ENCODE measurements at regions not wholly inside any gene's neighbourhood (a gene's known extent, or its start where the extent isn't known, plus 50 kb on each side); places are given as distances from the start of the nearest gene placed in this dataset.
"Not testable (repeated sequence)": the region's sequence is repeated elsewhere in the genome, so short reads cannot be mapped to it uniquely, and the experiment has no call there.

DNA sequence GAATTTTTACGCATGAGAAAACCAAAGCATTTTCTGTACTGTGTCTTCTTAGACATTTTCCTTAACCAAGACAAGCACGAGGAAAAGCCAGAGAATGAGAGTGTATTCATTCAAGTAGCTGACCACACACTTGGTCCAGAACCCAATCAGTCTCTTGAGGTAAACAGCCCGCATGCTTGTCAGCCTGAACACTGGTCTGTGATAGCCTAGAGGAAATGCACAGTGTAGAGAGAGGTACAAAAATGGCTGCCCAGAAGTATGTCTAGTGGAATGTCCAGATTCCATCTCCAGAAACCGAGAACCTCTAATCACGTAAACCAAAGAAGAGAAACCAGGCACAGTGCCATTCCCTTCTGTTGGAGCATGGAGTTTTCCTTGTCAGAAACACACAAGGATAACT lies 80.0 kb upstream of the SNX2 start:
- Histone ChIP-seq H3F3A (ENCODE audit: insufficient read depth, low read length) (no peaks in the 10 kb centered on the region), H3K79me2 (ENCODE audit: low read length) (no peaks in the 10 kb centered on the region), H3K9me2 (replicated peaks; ENCODE audit: insufficient read depth, low read length) (no peaks in the 10 kb centered on the region), H3K36me3 (replicated peaks; ENCODE audit: insufficient read depth, low read length) (no peaks in the 10 kb centered on the region), H3K27ac (ENCODE audit: low read length) (no peak overlapping the region), H3K27me3 (replicated peaks; ENCODE audit: insufficient read depth, low read length) (no peaks in the 10 kb centered on the region), H4K20me1 (ENCODE audit: insufficient read depth, low read length) (no peaks in the 10 kb centered on the region), H2AFZ (ENCODE audit: low read length) (no peak overlapping the region), H3K4me3 (ENCODE audit: low read length) (no peak overlapping the region), H3K4me2 (ENCODE audit: low read depth, low read length) (no peak overlapping the region), H3K4me1 (ENCODE audit: low read length) (no peaks in the 10 kb centered on the region), H3K9ac (ENCODE audit: low read length) (no peak overlapping the region), H3K9me3 (replicated peaks; ENCODE audit: insufficient read depth, low read length) (no peaks in the 10 kb centered on the region)
- no peak for DNase-seq
- TF ChIP-seq, protein P1, sequence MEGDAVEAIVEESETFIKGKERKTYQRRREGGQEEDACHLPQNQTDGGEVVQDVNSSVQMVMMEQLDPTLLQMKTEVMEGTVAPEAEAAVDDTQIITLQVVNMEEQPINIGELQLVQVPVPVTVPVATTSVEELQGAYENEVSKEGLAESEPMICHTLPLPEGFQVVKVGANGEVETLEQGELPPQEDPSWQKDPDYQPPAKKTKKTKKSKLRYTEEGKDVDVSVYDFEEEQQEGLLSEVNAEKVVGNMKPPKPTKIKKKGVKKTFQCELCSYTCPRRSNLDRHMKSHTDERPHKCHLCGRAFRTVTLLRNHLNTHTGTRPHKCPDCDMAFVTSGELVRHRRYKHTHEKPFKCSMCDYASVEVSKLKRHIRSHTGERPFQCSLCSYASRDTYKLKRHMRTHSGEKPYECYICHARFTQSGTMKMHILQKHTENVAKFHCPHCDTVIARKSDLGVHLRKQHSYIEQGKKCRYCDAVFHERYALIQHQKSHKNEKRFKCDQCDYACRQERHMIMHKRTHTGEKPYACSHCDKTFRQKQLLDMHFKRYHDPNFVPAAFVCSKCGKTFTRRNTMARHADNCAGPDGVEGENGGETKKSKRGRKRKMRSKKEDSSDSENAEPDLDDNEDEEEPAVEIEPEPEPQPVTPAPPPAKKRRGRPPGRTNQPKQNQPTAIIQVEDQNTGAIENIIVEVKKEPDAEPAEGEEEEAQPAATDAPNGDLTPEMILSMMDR (IDR thresholded peaks at IDR 0.05; ENCODE audit: low read length): no peak
- TF ChIP-seq EZH2 (optimal IDR thresholded peaks at IDR 0.05; ENCODE audit: low read depth, low read length) (no peak), EZH2phosphoT487 (IDR thresholded peaks at IDR 0.05; ENCODE audit: low read length) (no peak)

DNA sequence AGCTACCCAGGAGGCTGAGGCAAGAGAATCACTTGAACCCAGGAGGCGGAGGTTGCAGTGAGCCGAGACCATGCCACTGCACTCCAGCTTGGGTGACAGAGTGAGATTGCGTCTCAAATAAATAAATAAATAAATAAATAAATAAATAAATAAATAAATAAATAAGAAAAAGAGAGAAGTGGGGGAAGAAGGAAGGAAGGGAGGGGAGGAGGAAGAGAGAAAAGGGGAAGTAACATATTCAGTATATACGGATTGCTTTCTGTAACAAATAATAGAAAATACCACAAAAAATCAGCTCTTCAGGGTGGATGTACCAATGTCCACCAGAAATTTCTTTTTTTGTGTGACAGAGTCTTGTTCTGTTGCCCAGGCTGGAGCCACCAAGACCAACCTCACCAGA lies 78.1 kb upstream of the SNX2 start:
- H3K9me3 ChIP-seq (replicated peaks; ENCODE audit: insufficient read depth, low read length); H3K27ac ChIP-seq (ENCODE audit: low read length); H3K4me3 ChIP-seq (ENCODE audit: low read length); H2AFZ ChIP-seq (ENCODE audit: low read length); H3K9me2 ChIP-seq (replicated peaks; ENCODE audit: insufficient read depth, low read length); H3K4me2 ChIP-seq (ENCODE audit: low read depth, low read length); H3K79me2 ChIP-seq (ENCODE audit: low read length); H3K36me3 ChIP-seq (replicated peaks; ENCODE audit: insufficient read depth, low read length); H3F3A ChIP-seq (ENCODE audit: insufficient read depth, low read length); H3K9ac ChIP-seq (ENCODE audit: low read length); H4K20me1 ChIP-seq (ENCODE audit: insufficient read depth, low read length); DNase-seq; H3K4me1 ChIP-seq (ENCODE audit: low read length); H3K27me3 ChIP-seq (replicated peaks; ENCODE audit: insufficient read depth, low read length): not testable (repeated sequence)

DNA sequence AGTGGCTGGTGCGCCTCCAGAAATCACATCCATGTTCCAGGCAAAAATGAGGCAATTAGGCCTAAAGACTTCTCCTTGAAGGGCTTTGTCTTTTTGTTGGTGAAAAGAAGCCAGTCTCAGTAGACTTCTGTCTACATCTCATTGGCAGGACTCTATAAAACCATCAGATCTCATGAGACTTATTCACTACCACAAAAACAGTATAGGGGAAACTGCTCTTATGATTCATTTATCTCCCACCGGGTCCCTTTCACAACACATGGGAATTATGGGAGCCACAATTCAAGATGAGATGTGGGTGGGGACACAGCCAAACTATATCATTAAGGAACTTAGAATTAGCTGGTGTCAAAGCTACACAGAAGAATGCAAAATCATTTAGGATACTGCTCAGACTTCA lies 77.7 kb upstream of the SNX2 start:
- Histone ChIP-seq H3K4me2 (ENCODE audit: low read depth, low read length) (no peak overlapping the region), H3K79me2 (ENCODE audit: low read length) (no peaks in the 10 kb centered on the region), H3K9me3 (replicated peaks; ENCODE audit: insufficient read depth, low read length) (no peaks in the 10 kb centered on the region), H3K4me1 (ENCODE audit: low read length) (no peaks in the 10 kb centered on the region), H3K9me2 (replicated peaks; ENCODE audit: insufficient read depth, low read length) (no peaks in the 10 kb centered on the region), H3K4me3 (ENCODE audit: low read length) (no peak overlapping the region), H2AFZ (ENCODE audit: low read length) (no peak overlapping the region), H3F3A (ENCODE audit: insufficient read depth, low read length) (no peaks in the 10 kb centered on the region), H3K9ac (ENCODE audit: low read length) (no peak overlapping the region), H3K27ac (ENCODE audit: low read length) (no peak overlapping the region), H3K36me3 (replicated peaks; ENCODE audit: insufficient read depth, low read length) (no peaks in the 10 kb centered on the region), H4K20me1 (ENCODE audit: insufficient read depth, low read length) (no peaks in the 10 kb centered on the region), H3K27me3 (replicated peaks; ENCODE audit: insufficient read depth, low read length) (no peaks in the 10 kb centered on the region)
- no peak for DNase-seq
- TF ChIP-seq EZH2phosphoT487 (IDR thresholded peaks at IDR 0.05; ENCODE audit: low read length) (no peak), EZH2 (optimal IDR thresholded peaks at IDR 0.05; ENCODE audit: low read depth, low read length) (no peak)
- TF ChIP-seq, protein P1 (IDR thresholded peaks at IDR 0.05; ENCODE audit: low read length): no peak

DNA sequence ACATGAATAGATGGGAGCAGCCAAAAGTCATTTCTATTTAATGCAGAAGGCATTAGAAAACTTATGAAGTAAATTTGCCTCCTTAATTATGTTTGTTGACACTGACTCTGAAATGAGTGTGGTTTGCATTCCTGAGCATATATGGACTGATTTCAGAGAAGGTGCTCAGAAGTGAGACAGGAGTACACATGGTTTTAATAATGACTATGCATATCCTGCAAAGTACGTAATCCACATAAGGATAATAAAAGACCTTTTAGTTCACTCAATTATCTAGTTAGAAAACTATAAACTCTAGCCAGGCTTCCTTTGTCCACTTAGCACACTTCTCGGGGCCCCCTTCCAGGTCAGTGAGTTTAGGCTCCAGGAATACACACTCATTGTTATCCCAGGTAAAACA lies 75.7 kb upstream of the SNX2 start:
- H3K4me2 ChIP-seq (ENCODE audit: low read depth, low read length): no peak overlapping the region
- H3K9me3 ChIP-seq (replicated peaks; ENCODE audit: insufficient read depth, low read length): no peaks in the 10 kb centered on the region

More for the DNA sequence above, 75.7 kb upstream of the SNX2 start:
- Histone ChIP-seq H3K4me3 (ENCODE audit: low read length) (no peak overlapping the region), H4K20me1 (ENCODE audit: insufficient read depth, low read length) (no peaks in the 10 kb centered on the region), H3K79me2 (ENCODE audit: low read length) (no peaks in the 10 kb centered on the region), H3K36me3 (replicated peaks; ENCODE audit: insufficient read depth, low read length) (no peaks in the 10 kb centered on the region), H3F3A (ENCODE audit: insufficient read depth, low read length) (no peaks in the 10 kb centered on the region), H3K4me1 (ENCODE audit: low read length) (no peaks in the 10 kb centered on the region), H3K9ac (ENCODE audit: low read length) (no peak overlapping the region), H3K27me3 (replicated peaks; ENCODE audit: insufficient read depth, low read length) (no peaks in the 10 kb centered on the region), H3K9me2 (replicated peaks; ENCODE audit: insufficient read depth, low read length) (no peaks in the 10 kb centered on the region), H2AFZ (ENCODE audit: low read length) (no peak overlapping the region), H3K27ac (ENCODE audit: low read length) (no peak overlapping the region)
- no peak for DNase-seq
- TF ChIP-seq, protein P1 (IDR thresholded peaks at IDR 0.05; ENCODE audit: low read length): no peak
- no peak for TF ChIP-seq EZH2 (optimal IDR thresholded peaks at IDR 0.05; ENCODE audit: low read depth, low read length)
- TF ChIP-seq EZH2phosphoT487 (IDR thresholded peaks at IDR 0.05; ENCODE audit: low read length): no peak

Measured in MM.1S (cell line).